Endothelial cell of umbilical vein (primary cell): ENCODE measurements at regions not wholly inside any gene's neighbourhood (a gene's known extent, or its start where the extent isn't known, plus 50 kb on each side); places are given as distances from the start of the nearest gene placed in this dataset.

Experiments
- BruUV-seq: library from RNA; stranded (reverse); fragments of 400-500 nt; replicated peaks from 2 replicates; lab custom pipeline; 2021; lab: Mats Ljungman, UMichigan
- CTCF ChIA-PET: fragments of 300-600, 350-600 bp; sonication (Branson Sonifier 250); formaldehyde crosslinking; loops from one replicate; lab custom pipeline; 2021; ENCODE audit warnings: antibody characterized with exemption, inconsistent platforms; lab: Charles Lee
- POLR2A ChIA-PET: fragments of 300-600, 350-600 bp; sonication (Branson Sonifier 250); formaldehyde crosslinking; loops from one replicate; lab custom pipeline; 2021; ENCODE audit warnings: antibody characterized with exemption, inconsistent platforms; lab: Charles Lee
- DNase-seq: peaks from one replicate; pipeline ENCODE4 v3.0.0-alpha.2; 2011; ENCODE audit warnings: low read depth, low spot score
- FAIRE-seq: peaks from 2 replicates; lab custom pipeline; 2011; peaks lifted over from hg19 to GRCh38; lab: Jason Lieb, UNC
- H2AFZ ChIP-seq: 2 replicates; pipeline ENCODE4 v1.6.0; 2012; ENCODE audit warnings: low read depth, low read length, control low read depth, inconsistent platforms
- H3K27ac ChIP-seq: 2 replicates; pipeline ENCODE4 v1.5.1; 2011; ENCODE audit warnings: low read depth, mild to moderate bottlenecking, control low read depth, low read length, moderate library complexity; ENCODE audit not compliant: insufficient read depth
- H3K27me3 ChIP-seq, 2 experiments: 2 replicates each; pipeline versions ENCODE4 v1.6.0 to v1.6.1; 2011; ENCODE audit warnings: low read length in 2 of 2, mixed read lengths in 1 of 2; ENCODE audit not compliant: control insufficient read depth in 2 of 2, insufficient read depth in 2 of 2
- H3K36me3 ChIP-seq, 2 experiments: 2 replicates in 1 of 2; 3 replicates in 1 of 2; pipeline ENCODE4 v1.5.1; 2011; ENCODE audit warnings: low read length in 2 of 2, mild to moderate bottlenecking in 1 of 2, moderate library complexity in 1 of 2; ENCODE audit not compliant: control insufficient read depth in 2 of 2, insufficient read depth in 2 of 2; ENCODE audit errors: extremely low read depth in 1 of 2
- H3K4me1 ChIP-seq: 3 replicates; pipeline ENCODE4 v1.5.1; 2011; ENCODE audit warnings: mild to moderate bottlenecking, low read length; ENCODE audit not compliant: control insufficient read depth, insufficient read depth; ENCODE audit errors: extremely low read depth
- H3K4me2 ChIP-seq: 2 replicates; pipeline ENCODE4 v1.6.1; 2011; ENCODE audit warnings: low read length, control low read depth, mixed read lengths; ENCODE audit not compliant: insufficient read depth
- H3K4me3 ChIP-seq, 3 experiments: fragments of 200-600 bp in 1 of 3; sonication (generic), shearing (Covaris generic) in 1 of 3; replicated peaks in 1 of 3; 2 replicates each; pipeline ENCODE4 v1.5.1; 2011 to 2016; ENCODE audit warnings: control low read depth in 3 of 3, low read length in 3 of 3, mild to moderate bottlenecking in 2 of 3, inconsistent platforms in 1 of 3, low read depth in 1 of 3, moderate library complexity in 1 of 3; ENCODE audit not compliant: insufficient read depth in 1 of 3
- H3K79me2 ChIP-seq: 2 replicates; pipeline ENCODE4 v1.6.0; 2012; ENCODE audit warnings: low read length, inconsistent platforms; ENCODE audit not compliant: control insufficient read depth, insufficient read depth
- H3K9ac ChIP-seq: replicated peaks from 2 replicates; pipeline ENCODE3; 2011; ENCODE audit warnings: low read length, control low read depth; ENCODE audit not compliant: insufficient read depth; ENCODE audit errors: extremely low read depth
- H3K9me1 ChIP-seq: replicated peaks from 3 replicates; pipeline ENCODE4 v1.6.0; 2011; ENCODE audit warnings: mild to moderate bottlenecking, low read length; ENCODE audit not compliant: control insufficient read depth, insufficient read depth; ENCODE audit errors: extremely low read depth
- H3K9me3 ChIP-seq: replicated peaks from 2 replicates; pipeline ENCODE4 v1.5.1; 2012; ENCODE audit warnings: low read length, inconsistent platforms; ENCODE audit not compliant: control insufficient read depth, insufficient read depth
- H4K20me1 ChIP-seq: replicated peaks from 2 replicates; pipeline ENCODE3; 2011; ENCODE audit warnings: mild to moderate bottlenecking, low read length; ENCODE audit not compliant: control insufficient read depth, insufficient read depth; ENCODE audit errors: extremely low read depth
- EZH2 ChIP-seq: IDR thresholded peaks from 2 replicates; pipeline ENCODE4 v1.6.1; 2012; ENCODE audit warnings: borderline replicate concordance, low read depth, mild to moderate bottlenecking, moderate library complexity, low read length, inconsistent platforms; ENCODE audit not compliant: severe bottlenecking
- FOS ChIP-seq: IDR thresholded peaks from 2 replicates; pipeline ENCODE4 v1.6.1; 2011; ENCODE audit warnings: mild to moderate bottlenecking, low read length, moderate library complexity, borderline replicate concordance; ENCODE audit not compliant: insufficient read depth
- GATA2 ChIP-seq: IDR thresholded peaks from 2 replicates; pipeline ENCODE4 v1.7.0; 2011; ENCODE audit warnings: low read depth, mild to moderate bottlenecking, moderate library complexity, mixed read lengths, low read length; ENCODE audit not compliant: insufficient read length, insufficient read depth
- JUN ChIP-seq: IDR thresholded peaks from 2 replicates; pipeline ENCODE4 v1.6.1; 2011; ENCODE audit warnings: borderline replicate concordance, low read depth; ENCODE audit not compliant: insufficient read length, insufficient read depth
- MAX ChIP-seq: IDR thresholded peaks from 2 replicates; pipeline ENCODE4 v1.6.1; 2011; ENCODE audit not compliant: insufficient read depth, insufficient read length
- MYC ChIP-seq: IDR thresholded peaks from one replicate; pipeline ENCODE4 v1.6.1; 2011; ENCODE audit warnings: mild to moderate bottlenecking, low read depth, low read length
- POLR2A ChIP-seq: IDR thresholded peaks from 2 replicates; pipeline ENCODE4 v1.6.1; 2012; ENCODE audit warnings: low read depth, mild to moderate bottlenecking, control low read depth, low read length
- POLR2AphosphoS5 ChIP-seq: IDR thresholded peaks from 2 replicates; pipeline ENCODE4 v1.6.1; 2012; ENCODE audit warnings: low read depth, mild to moderate bottlenecking, control low read depth, low read length, moderate library complexity; ENCODE audit not compliant: insufficient read depth
- dilution Hi-C: fragments of 300-500 bp; cut with MboI; formaldehyde crosslinking; loops from one replicate; pipeline ENCODE4 v1.15.0; 2019; ENCODE audit warnings: low sequenced_read_pairs; ENCODE audit not compliant: extremely low pct_ligation_motif_present
- intact Hi-C: fragments of 100-400 bp; cut with micrococcal nuclease; formaldehyde crosslinking; loops from one replicate; pipeline ENCODE4 v1.10.0; 2022
- TF ChIP-seq, protein P1 (sequence below), 2 donors: IDR thresholded peaks; 1 replicate in 1 of 2; 2 replicates in 1 of 2; pipeline ENCODE4 v1.5.1; 2011; ENCODE audit warnings: low read length in 2 of 2, mild to moderate bottlenecking in 2 of 2, moderate library complexity in 2 of 2, control low read depth in 1 of 2, inconsistent platforms in 1 of 2, low read depth in 1 of 2; ENCODE audit not compliant: insufficient read depth in 1 of 2; ENCODE audit errors: extremely low read depth in 1 of 2

DNA sequence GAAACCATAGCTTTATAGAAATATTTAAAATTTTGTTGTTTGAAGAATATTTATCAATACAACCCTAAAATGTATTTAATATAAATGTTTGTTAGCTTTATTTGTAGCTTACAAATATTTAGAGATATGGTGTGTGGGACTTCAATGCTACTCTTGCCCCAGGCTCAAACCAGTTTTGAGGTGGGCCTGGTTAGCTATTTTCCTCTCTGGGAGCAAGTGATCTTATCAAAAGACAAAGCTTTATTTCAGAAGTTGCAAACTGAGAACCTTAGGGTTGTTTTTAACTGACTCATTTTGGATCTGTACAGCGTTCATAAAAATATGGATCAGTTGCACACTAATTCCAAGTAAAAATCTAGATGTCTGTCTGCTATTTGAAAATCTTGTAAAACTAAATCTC is 563.6 kb upstream of the CDH2 start:
- TF ChIP-seq GATA2, result no peak
- no peak for TF ChIP-seq MYC
- TF ChIP-seq, protein P1, sequence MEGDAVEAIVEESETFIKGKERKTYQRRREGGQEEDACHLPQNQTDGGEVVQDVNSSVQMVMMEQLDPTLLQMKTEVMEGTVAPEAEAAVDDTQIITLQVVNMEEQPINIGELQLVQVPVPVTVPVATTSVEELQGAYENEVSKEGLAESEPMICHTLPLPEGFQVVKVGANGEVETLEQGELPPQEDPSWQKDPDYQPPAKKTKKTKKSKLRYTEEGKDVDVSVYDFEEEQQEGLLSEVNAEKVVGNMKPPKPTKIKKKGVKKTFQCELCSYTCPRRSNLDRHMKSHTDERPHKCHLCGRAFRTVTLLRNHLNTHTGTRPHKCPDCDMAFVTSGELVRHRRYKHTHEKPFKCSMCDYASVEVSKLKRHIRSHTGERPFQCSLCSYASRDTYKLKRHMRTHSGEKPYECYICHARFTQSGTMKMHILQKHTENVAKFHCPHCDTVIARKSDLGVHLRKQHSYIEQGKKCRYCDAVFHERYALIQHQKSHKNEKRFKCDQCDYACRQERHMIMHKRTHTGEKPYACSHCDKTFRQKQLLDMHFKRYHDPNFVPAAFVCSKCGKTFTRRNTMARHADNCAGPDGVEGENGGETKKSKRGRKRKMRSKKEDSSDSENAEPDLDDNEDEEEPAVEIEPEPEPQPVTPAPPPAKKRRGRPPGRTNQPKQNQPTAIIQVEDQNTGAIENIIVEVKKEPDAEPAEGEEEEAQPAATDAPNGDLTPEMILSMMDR (IDR thresholded peaks at IDR 0.05; ENCODE audit: extremely low read depth in 1 of 2, insufficient read depth in 1 of 2, low read depth in 1 of 2, low read length in 2 of 2), result no peak
- no peak for TF ChIP-seq POLR2AphosphoS5
- TF ChIP-seq MAX, result no peak
- no peak for TF ChIP-seq EZH2
- no peak for TF ChIP-seq FOS
- TF ChIP-seq POLR2A, result no peak
- TF ChIP-seq JUN, result no peak
- no peak overlapping the region for H2AFZ ChIP-seq
- no TSS peak for BruUV-seq
- H4K20me1 ChIP-seq, result no peaks in the 10 kb centered on the region
- H3K4me3 ChIP-seq, result no peak overlapping the region
- intact Hi-C loops (no loop called here), dilution Hi-C loops (no loop called here)
- H3K36me3 ChIP-seq, result no peaks in the 10 kb centered on the region
- no peak for DNase-seq
- H3K9me1 ChIP-seq, result no peaks in the 10 kb centered on the region
- no peaks in the 10 kb centered on the region for H3K79me2 ChIP-seq
- no peaks in the 10 kb centered on the region for H3K27me3 ChIP-seq
- no peak overlapping the region for H3K9ac ChIP-seq
- ChIA-PET CTCF (no interaction called here), POLR2A (no interaction called here)
- no peak overlapping the region for H3K4me2 ChIP-seq
- H3K9me3 ChIP-seq, result no peaks in the 10 kb centered on the region
- no peak overlapping the region for H3K27ac ChIP-seq
- H3K4me1 ChIP-seq, result peaks cover 6% of the 10 kb centered on the region
- no peak for FAIRE-seq
